ENCODE measurements at regions not wholly inside any gene's neighbourhood (a gene's known extent, or its start where the extent isn't known, plus 50 kb on each side); places are given as distances from the start of the nearest gene placed in this dataset.

DNA sequence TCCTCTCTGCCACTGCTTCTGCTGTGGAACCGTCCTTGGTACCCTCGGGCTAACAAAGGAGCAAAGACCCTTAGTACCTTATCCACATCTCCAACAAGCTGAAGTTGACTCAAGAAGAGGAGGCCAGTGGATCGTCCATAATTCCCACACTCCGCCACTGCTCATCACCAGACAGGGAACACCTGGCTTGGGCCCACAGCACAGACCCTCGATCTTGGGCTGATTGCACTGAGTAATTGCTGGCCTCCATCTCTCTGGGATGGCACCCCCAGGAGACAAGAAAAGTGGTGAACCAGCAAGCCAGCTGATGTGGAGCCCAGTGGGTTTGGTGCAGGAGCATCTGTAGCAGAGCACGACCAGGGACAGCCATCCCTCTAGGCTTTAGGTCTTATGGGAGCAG, 109.4 kb upstream of the GRIK2 start:
- TF ChIP-seq POLR2A (IDR thresholded peaks at IDR 0.05) = no peak
- TF ChIP-seq, protein P1, sequence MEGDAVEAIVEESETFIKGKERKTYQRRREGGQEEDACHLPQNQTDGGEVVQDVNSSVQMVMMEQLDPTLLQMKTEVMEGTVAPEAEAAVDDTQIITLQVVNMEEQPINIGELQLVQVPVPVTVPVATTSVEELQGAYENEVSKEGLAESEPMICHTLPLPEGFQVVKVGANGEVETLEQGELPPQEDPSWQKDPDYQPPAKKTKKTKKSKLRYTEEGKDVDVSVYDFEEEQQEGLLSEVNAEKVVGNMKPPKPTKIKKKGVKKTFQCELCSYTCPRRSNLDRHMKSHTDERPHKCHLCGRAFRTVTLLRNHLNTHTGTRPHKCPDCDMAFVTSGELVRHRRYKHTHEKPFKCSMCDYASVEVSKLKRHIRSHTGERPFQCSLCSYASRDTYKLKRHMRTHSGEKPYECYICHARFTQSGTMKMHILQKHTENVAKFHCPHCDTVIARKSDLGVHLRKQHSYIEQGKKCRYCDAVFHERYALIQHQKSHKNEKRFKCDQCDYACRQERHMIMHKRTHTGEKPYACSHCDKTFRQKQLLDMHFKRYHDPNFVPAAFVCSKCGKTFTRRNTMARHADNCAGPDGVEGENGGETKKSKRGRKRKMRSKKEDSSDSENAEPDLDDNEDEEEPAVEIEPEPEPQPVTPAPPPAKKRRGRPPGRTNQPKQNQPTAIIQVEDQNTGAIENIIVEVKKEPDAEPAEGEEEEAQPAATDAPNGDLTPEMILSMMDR (IDR thresholded peaks at IDR 0.05) = no peak
- Histone ChIP-seq H3K27ac (no peak overlapping the region), H3K9me3 (no peaks in the 10 kb centered on the region), H3K4me1 (no peaks in the 10 kb centered on the region), H3K4me3 (replicated peaks in 1 of 3) (no peak overlapping the region), H3K36me3 (no peaks in the 10 kb centered on the region), H3K27me3 (no peaks in the 10 kb centered on the region)
- intact Hi-C loops (cut with DNase I) = no loop called here
- DNase-seq = no peak
- WGBS, 2 donors = 90 to 96% methylated on average over 5 of the region's 6 CpGs

- no peaks in the 10 kb centered on the region for H3K4me1 ChIP-seq
- no peak for DNase-seq
- H3K9me3 ChIP-seq = no peaks in the 10 kb centered on the region
- WGBS, 2 donors = 62 to 64% methylated on average over 2 of the region's 2 CpGs
- no peak overlapping the region for H3K4me3 ChIP-seq (replicated peaks in 1 of 3)
- no peak overlapping the region for H3K27ac ChIP-seq
- H3K27me3 ChIP-seq = no peaks in the 10 kb centered on the region
- intact Hi-C loops (cut with DNase I) = no loop called here
- no peaks in the 10 kb centered on the region for H3K36me3 ChIP-seq
- TF ChIP-seq, protein P1 (IDR thresholded peaks at IDR 0.05) = no peak
- no peak for TF ChIP-seq POLR2A (IDR thresholded peaks at IDR 0.05)
Measured at GRCh38 chr6:101286146-101286545, 107.4 kb upstream of the GRIK2 start.

- WGBS, 2 donors = 65% methylated on average over 2 of the region's 2 CpGs
Measured at GRCh38 chr6:101290346-101290745, 103.2 kb upstream of the GRIK2 start.

DNA sequence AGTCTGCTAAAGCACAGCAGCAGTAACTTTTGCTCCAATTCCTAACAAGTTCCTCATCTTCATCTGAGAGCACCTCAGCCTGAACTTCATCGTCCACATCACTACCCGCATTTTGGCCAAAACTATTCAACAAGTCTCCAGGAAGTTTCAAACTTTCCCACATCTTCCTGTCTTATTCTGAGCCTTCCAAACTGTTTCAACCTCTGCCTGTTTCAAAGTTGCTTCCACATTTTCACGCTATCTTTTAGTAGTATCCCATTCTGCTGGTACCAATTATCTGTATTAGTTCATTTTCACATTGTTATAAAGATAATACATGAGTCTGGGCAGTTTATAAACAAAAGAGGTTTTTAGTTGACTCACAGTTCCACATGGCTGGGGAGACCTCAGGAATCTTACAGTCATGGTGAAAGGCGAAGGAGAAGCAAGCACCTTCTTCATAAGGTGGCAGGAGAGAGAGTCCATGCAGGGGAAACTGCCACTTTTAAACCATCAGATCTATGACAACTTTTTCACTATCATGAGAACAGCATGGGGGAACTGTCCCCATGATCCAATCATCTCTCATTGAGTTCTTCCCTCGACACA, 99.4 kb upstream of the GRIK2 start:
- Histone ChIP-seq H3K36me3 (no peaks in the 10 kb centered on the region), H3K4me1 (no peaks in the 10 kb centered on the region), H3K9me3 (no peaks in the 10 kb centered on the region), H3K4me3 (replicated peaks in 1 of 3) (no peak overlapping the region), H3K27me3 (no peaks in the 10 kb centered on the region), H3K27ac (no peak overlapping the region)
- WGBS, 2 donors = 79 to 89% methylated on average over 5 of the region's 5 CpGs
- TF ChIP-seq POLR2A (IDR thresholded peaks at IDR 0.05) = no peak
- TF ChIP-seq, protein P1 (IDR thresholded peaks at IDR 0.05) = no peak
- no peak for DNase-seq
- intact Hi-C loops (cut with DNase I) = no loop called here

More at GRCh38 chr6:101290346-101290745, 103.2 kb upstream of the GRIK2 start:
- no peak for DNase-seq
- Histone ChIP-seq H3K27me3 (no peaks in the 10 kb centered on the region), H3K27ac (no peak overlapping the region), H3K4me1 (no peaks in the 10 kb centered on the region), H3K9me3 (no peaks in the 10 kb centered on the region), H3K4me3 (replicated peaks in 1 of 3) (no peak overlapping the region), H3K36me3 (no peaks in the 10 kb centered on the region)
- intact Hi-C loops (cut with DNase I) = no loop called here
- TF ChIP-seq, protein P1 (IDR thresholded peaks at IDR 0.05) = no peak
- TF ChIP-seq POLR2A (IDR thresholded peaks at IDR 0.05) = no peak

GRCh38 chr6:101294676-101295075, 98.8 kb upstream of the GRIK2 start:
- TF ChIP-seq POLR2A (IDR thresholded peaks at IDR 0.05) = no peak
- TF ChIP-seq, protein P1 (IDR thresholded peaks at IDR 0.05) = no peak
- Histone ChIP-seq H3K27me3 (no peaks in the 10 kb centered on the region), H3K9me3 (no peaks in the 10 kb centered on the region), H3K36me3 (no peaks in the 10 kb centered on the region), H3K27ac (no peak overlapping the region), H3K4me3 (replicated peaks in 1 of 3) (no peak overlapping the region), H3K4me1 (no peaks in the 10 kb centered on the region)
- DNase-seq = no peak
- intact Hi-C loops (cut with DNase I) = no loop called here

All from thyroid gland (tissue), 4 donors.